Activated CD8-positive, alpha-beta memory T cell treated with anti-CD3 and anti-CD28 coated beads, Interleukin-2, amount 50 U/mL, for 1 hour (primary cell): ENCODE measurements at regions not wholly inside any gene's neighbourhood (a gene's known extent, or its start where the extent isn't known, plus 50 kb on each side); places are given as distances from the start of the nearest gene placed in this dataset.
"Not testable (repeated sequence)": the region's sequence is repeated elsewhere in the genome, so short reads cannot be mapped to it uniquely, and the experiment has no call there.

Source experiments
- DNase-seq: peaks from one replicate; pipeline ENCODE4 v3.0.0-alpha.2; 2020; ENCODE audit errors: extremely low read depth

GRCh38 chr15:66883284-66883911 is 181.4 kb downstream of the SMAD6 start:
- DNase-seq = no peak

- no peak for DNase-seq
These were observed 181.2 kb upstream of the SMAD3 start for GRCh38 chr15:66884115-66884622.

DNA sequence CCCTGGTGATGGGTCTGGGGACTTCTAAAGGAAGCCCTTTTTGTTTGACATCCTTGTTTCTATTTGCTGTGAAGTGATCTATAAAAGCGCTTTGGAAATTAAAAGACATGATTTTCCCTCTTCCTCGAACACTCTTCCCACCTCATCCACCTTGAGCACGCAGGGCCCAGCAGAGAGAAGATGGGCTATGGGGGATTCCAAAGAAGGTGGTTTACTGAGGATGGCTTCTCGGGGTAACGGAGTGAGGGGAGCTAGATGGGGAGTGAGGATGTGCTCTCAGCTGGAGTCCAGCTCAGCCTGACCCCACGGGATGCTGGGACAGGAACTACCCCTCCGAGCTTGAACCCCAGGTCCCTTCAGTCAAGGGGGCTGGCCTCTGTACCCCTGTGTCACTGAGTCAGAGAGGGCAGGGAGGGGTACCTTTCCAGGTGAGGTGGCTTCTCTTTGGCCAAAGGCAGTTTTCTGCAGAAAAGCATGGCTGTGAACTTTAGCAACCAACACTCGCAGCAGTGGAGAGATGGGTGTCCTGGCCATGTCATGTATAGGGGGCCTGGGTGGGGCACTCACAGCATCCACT is 180.7 kb upstream of the SMAD3 start:
- no peak for DNase-seq

GRCh38 chr15:66885281-66885915 is 180.0 kb upstream of the SMAD3 start:
- DNase-seq = no peak

DNA sequence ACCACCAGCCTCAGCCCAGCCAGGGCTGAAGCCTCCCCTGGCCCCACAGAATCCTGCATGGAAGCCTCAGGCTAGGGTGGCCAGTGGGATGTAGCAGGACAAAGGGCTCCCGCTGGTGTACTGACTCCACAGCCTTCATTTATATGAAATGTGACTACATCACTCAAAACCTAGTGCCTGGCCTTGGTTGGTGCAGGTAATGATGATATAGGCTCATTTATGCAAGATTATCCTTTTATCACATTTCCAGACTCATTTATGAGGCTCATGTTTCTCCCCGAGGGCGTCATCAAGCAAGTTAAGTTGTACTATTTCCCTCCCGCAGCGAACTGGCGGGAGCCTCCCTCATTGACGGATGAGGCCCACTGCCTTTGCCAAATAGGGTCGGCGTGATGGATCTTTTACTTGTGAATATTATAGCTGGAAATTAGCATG is 179.1 kb upstream of the SMAD3 start:
- DNase-seq = no peak

GRCh38 chr15:66886686-66887273 is 178.6 kb upstream of the SMAD3 start:
- DNase-seq = no peak

DNA sequence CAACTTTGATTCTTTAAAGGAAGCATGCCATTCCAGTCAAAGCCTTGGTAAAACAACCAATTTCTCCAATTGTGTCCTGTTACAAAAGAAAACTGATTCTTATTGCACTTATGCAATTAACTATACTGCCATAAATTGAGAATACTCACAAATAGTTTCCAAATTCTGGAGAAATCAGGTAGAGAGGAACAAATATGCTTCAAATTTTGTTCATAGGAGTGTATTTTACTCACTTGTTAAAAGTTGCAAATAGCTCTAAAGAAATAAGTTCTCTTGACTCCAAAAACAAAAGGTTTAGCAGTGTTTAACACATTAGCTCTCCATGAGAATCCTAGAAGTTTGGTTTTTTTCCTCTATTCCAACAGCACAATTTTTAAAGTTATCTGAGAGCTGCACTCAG is 176.1 kb upstream of the SMAD3 start:
- DNase-seq = not testable (repeated sequence)

- no peak for DNase-seq
These were observed 173.6 kb upstream of the SMAD3 start for GRCh38 chr15:66891776-66892175.

DNA sequence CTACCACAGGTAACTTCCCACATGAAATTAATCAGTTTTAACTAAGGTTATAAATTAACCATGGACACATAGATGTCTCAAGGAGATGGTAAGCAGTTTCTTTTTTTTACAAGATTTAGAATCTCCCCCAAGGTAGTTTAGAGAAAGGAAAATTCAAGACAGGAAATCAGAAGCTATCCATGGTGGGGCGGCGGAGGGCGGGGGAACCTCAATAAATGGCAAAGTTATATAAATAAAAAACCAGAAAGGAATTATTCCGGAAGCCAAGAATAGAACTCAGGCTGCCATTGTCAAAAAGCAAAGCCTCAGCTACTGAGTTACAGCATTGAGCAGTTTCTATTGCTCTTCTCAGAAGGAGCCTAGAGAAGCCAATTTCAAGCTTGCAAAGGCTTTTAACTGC is 172.1 kb upstream of the SMAD3 start:
- DNase-seq = no peak

- DNase-seq = no peak
These were observed 171.0 kb upstream of the SMAD3 start for GRCh38 chr15:66894363-66894762.

DNA sequence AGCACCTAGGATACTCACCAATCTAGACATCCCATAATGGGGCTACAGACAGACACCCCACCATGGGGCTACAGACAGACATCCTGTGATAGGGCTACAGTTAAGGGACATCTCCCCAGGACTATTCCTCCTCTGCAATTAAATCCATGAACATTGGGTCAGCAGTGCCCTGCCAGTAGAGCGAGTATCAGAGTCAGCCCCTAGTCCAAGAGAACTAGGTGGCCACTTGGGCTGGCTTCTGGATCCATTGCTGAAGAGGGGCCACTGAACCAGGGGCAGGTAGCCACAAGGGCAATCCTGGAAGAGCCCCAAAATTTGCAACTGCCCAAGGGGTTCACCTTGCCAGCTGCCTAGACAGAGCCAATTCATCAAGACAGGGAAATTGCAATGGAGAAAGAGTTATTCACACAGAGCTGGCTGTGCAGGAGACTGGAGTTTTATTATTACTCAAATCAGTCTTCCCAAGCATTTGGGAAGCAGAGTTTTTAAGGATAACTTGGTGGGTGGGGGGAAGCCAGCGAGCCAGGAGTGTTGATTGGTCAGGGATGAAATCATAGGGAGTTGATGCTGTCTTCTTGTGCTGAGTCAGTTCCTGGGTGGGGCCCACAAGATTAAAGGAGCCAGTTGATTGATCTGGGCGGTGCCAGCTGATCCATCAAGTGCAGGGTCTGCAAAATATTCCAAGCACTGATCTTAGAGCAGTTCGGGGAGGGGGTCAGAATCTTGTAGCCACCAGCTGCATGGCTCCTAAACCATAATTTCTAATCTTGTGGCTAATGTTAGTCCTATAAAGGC is 170.2 kb upstream of the SMAD3 start:
- DNase-seq = no peak

DNA sequence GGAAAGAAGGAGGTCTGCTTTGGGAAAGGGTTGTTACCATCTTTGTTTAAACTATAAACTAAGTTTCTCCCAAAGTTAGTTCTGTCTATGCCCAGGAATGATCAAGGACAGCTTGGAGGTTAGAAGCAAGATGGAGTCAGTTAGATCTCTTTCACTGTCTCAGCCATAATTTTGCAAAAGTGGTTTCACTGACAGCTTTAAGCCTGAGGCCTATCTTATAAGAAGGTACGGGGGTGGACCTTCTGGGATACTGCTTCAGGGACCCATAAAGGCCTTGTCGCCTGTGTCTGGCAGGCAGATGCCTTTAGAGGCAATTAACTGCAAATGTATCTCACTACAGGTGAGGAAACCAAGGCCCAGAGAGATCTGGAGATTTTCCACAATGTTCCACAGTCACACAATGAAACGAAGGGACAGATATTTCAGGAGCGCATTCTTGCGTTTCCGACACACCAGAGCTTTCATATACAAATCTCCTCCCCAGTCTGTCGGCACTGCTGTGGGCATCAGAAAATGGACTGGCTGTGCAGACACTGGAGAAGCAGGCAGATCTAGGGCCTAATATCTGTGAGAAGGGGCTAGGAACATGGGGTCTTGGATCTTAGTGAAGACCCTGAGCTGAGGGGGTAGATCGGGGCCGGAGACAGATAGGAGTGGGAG is 169.5 kb upstream of the SMAD3 start:
- DNase-seq = no peak

DNA sequence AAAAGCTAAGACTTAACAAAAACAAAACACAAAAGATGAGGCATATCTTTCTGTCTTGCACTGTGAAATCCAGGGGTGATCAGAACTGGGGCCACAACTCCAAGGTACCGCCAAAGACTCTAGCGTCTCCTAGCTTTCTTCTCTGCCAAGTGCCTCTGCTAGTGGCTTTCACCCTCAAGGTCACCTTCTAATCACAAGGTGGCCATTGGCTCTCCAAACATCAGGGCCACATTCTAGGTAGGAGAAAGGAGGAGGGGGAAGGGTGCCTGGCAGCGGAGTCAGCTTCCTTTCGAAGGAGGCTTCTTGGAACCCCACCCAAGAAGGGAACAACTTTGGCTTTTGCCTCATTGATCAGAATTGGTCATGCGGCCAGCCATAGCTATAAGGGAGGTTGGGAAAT is 168.8 kb upstream of the SMAD3 start:
- no peak for DNase-seq

DNA sequence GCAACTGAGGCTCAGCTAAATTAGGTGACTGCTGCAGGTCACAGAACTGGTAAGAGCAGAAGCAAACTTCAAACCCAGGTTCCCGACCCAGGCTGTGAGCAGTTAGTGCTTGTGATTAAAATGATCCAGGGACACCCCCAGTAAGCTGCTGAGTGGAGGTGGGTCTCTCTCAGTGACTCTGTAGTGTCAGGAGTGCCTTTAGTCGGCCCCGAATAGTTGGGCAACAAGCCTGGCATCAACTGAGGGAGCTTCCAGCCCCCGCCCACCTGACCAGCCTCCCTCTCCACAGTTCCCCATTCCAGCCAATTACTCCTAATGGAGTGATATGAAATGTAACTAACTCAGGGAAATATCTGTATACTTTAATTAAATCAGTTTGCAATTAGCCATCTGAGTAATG is 168.0 kb upstream of the SMAD3 start:
- no peak for DNase-seq

GRCh38 chr15:66897971-66898370 is 167.4 kb upstream of the SMAD3 start:
- DNase-seq = no peak

DNA sequence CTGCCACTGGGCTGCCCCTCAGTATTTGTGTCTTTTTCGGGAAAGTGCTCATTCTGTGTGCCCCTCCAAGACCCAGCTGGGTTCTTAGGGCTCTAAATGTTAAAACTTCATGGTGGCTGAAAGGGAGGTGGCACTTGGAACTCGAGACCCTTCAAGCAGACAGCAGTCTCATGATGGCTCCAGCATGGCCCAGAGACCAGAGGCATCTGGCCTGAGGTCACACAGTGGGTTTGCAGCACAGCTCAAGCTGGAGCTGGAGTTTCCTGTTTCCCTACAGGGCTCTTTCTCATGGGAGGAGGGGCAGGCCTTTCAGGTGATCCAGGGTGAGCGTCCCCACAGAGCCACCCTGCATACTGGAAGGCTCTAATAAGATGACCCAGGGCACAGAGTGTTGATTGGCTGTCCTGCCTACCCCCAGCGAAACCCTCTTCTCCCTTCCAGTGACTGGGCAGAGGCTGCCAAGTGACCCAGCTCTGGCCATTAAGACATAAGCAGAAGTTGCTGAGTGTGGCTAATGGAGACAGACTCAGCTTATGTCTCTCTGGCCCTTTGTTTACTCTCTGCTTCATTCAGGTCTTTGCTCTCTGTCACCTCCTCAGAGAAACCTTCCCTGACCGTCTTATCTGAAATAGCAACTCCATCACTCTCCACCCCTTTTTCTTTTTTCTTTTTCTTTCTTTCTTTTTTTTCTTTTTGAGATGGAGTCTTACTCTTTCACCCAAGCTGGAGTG is 166.6 kb upstream of the SMAD3 start:
- DNase-seq = no peak

DNA sequence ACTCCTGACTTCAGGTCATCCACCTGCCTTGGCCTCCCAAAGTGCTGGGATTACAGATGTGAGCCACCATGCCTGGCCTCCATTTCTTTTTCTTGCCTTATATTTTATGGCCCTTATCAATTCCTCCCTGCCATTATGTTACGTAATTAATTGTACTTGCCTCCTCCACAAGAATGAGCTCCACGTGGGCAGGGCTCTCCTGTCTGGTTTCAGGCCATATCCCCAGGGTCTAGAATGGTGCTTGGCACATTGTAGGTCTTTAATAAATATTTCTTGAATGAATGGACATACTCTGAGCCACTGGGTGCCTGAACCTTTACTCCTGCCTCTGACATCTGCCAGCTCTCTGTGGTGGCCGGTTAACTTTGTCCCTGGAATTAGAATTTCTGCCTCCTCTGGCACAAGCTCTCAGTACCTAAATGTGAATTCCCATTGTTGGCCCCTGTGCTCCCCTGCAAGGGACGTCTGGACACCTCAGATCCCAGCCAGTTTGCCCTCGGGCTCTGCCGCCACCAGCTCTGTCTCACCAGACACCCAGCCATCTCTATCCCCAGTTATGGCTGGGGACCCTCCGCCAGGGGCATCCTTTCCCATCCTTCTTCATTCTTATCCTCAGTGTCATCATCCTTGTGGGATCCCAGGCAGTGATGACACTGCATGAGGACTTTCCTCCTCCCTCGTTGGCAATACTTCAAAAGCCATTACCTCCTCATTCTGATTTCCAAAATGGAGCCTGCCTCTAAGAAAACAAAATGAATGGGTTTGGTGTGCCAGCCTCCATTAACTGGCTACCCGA is 165.6 kb upstream of the SMAD3 start:
- no peak for DNase-seq

DNA sequence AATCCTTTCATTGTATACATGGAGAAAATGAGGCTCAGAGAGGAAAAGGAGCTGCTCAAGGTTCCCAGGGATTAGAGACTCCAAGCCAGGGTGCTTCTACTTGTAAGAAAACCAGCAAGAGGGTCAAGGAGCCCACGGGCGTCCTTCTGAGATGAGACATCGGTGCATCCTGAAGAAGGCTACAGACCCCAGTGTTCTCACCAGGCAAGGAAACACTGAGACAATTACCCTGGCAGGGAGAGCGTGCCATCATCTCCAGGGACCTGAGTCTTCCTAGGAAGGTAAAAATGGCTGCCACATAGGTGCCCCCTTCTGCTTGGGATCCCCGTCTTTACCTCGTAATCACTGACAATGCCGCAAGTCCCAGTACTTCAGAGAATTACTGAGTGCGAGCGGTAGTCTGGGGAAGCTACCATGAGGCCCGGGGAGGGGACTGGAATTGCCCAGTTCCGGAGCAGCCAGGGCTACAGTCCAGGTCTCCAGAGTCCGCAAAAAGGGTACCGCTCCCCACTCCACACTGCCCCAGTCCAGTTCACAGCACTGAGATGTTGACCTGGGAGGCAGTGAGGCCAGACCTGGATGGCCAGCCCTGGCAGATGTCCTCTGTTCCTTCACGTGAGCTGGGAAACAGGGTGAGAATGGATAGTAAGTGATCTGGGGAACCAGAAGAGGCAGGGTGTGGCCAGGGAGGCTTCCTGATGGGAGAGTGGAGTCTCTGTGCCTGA is 164.7 kb upstream of the SMAD3 start:
- DNase-seq = no peak

GRCh38 chr15:66901336-66902100 is 163.9 kb upstream of the SMAD3 start:
- DNase-seq = no peak
